Iris pigment epithelial cell (primary cell): ENCODE measurements at regions not wholly inside any gene's neighbourhood (a gene's known extent, or its start where the extent isn't known, plus 50 kb on each side); places are given as distances from the start of the nearest gene placed in this dataset.
"Not testable (repeated sequence)": the region's sequence is repeated elsewhere in the genome, so short reads cannot be mapped to it uniquely, and the experiment has no call there.

Source experiments
- DNase-seq: peaks from one replicate; pipeline ENCODE4 v3.0.0-alpha.2; 2011; ENCODE audit warnings: low read depth

GRCh38 chr7:48822138-48822537 is 102.2 kb upstream of the CDC14C start:
- DNase-seq, result no peak

GRCh38 chr7:48832303-48832845 is 92.0 kb upstream of the CDC14C start:
- no peak for DNase-seq

DNA sequence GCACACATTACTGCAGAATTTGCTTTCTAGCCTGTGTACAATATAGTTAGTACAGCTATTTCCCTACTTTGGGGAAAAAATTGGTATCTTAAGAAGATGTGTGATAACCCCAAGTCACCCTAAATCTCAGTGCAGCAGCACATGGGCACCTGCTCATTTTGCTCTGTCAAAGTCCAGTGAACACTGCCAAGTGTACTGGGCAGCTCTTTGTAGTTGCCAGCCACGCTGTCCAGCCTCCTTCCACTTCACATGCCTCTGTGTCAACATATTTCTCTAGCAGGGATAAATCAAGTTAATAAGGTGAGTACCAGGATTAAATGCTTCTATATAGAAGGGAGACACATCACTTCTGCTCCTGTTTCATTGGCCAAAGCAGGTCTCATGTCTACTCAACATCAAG is 87.1 kb upstream of the CDC14C start:
- DNase-seq, result no peak

DNA sequence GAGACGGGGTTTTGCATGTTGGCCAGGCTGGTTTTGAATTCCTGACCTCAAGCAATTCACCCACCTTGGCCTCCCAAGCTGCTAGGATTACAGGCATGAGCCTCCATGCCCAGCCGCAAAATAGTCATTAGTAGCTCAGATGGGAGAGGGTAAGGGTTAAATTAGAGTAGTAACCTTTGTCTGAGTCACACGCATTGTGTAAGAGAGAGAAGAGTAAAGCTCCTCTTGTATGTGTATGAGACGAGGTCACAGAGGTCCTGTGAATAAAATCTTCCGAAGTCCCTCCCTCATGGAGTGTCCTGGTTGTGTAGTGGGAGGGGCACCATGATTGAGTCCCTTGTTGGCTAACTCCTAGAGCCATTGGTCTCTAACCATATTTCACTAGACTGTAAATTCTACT is 85.2 kb upstream of the CDC14C start:
- no peak for DNase-seq

- DNase-seq, result no peak
Observed at GRCh38 chr7:48841739-48842138, 82.6 kb upstream of the CDC14C start.

- DNase-seq, result no peak
Observed at GRCh38 chr7:48847917-48848316, 76.4 kb upstream of the CDC14C start.

DNA sequence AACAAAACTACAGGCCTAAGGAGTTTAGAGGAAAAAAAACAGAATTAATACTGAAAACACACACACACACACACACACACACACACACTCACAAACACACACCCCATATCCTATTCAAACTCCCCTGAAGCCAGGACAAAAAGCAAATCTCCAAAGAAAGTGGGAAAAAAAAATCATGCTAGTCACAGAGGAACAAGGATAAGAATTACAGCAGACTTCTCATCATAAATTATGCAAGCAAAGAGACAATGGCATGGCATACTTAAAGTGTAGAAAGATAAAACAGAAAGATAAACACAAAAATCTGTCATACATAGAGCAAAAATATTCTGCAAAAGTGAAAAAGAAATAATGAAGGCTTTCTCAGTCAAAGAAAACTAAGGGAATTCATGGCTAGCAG is 63.9 kb upstream of the CDC14C start:
- DNase-seq, result not testable (repeated sequence)

GRCh38 chr7:48868916-48869315 is 55.4 kb upstream of the CDC14C start:
- no peak for DNase-seq

DNA sequence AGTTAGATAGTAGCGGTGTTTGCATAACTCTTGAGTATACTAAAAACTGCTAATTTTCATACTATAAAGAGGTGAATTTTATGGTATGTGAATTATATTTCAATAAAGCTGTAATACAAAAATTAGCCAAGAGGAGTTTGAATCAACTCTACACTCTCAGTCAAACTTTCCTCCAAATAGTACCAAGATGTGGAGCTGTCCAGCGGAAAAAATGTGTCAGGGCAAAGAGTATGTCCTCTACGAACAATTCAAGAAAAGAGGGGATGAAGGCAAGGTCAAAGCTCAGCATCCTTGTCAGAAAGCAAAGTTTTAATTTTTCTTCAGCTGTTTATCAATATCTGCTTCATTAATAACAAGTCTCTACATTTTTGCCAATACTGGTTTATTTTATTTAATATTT is 51.8 kb upstream of the CDC14C start:
- DNase-seq, result no peak
